BE2C (cell line): ENCODE measurements at regions not wholly inside any gene's neighbourhood (a gene's known extent, or its start where the extent isn't known, plus 50 kb on each side); places are given as distances from the start of the nearest gene placed in this dataset.

ENCODE experiments used
- DNase-seq: peaks from one replicate; pipeline ENCODE4 v3.0.0-alpha.2; 2020
- H3K27me3 ChIP-seq: fragments of 250-450 bp; sonication (Bioruptor Pico); 2 replicates; pipeline ENCODE4 v1.5.1; 2020; ENCODE audit warnings: mild to moderate bottlenecking
- H3K36me3 ChIP-seq: fragments of 250-450 bp; sonication (Bioruptor Pico); 2 replicates; pipeline ENCODE4 v1.5.1; 2020; ENCODE audit warnings: mild to moderate bottlenecking
- H3K4me1 ChIP-seq: fragments of 250-450 bp; sonication (Bioruptor Pico); 2 replicates; pipeline ENCODE4 v1.5.1; 2020
- H3K4me3 ChIP-seq: 2 replicates; pipeline ENCODE4 v1.5.1; 2011; ENCODE audit warnings: low read depth, low read length
- H3K9me3 ChIP-seq: fragments of 250-450 bp; sonication (Bioruptor Pico); 2 replicates; pipeline ENCODE4 v1.5.1; 2020
- CTCF ChIP-seq: IDR thresholded peaks from 2 replicates; pipeline ENCODE4 v1.5.1; 2012; ENCODE audit warnings: mild to moderate bottlenecking, low read depth, low read length

GRCh38 chr16:85998171-85998867 lies 99.4 kb downstream of the IRF8 start:
- no peaks in the 10 kb centered on the region for H3K36me3 ChIP-seq
- no peaks in the 10 kb centered on the region for H3K4me1 ChIP-seq
- DNase-seq: no peak
- H3K27me3 ChIP-seq: peaks cover 46% of the 10 kb centered on the region
- no peak for TF ChIP-seq CTCF
- H3K4me3 ChIP-seq: no peak overlapping the region
- no peaks in the 10 kb centered on the region for H3K9me3 ChIP-seq

GRCh38 chr16:85998868-85999729 lies 100.1 kb downstream of the IRF8 start:
- peaks cover 46% of the 10 kb centered on the region for H3K27me3 ChIP-seq
- no peaks in the 10 kb centered on the region for H3K4me1 ChIP-seq
- no peak overlapping the region for H3K4me3 ChIP-seq
- no peak for DNase-seq
- TF ChIP-seq CTCF: no peak
- no peaks in the 10 kb centered on the region for H3K36me3 ChIP-seq
- H3K9me3 ChIP-seq: no peaks in the 10 kb centered on the region

GRCh38 chr16:85999778-86000177 lies 100.8 kb downstream of the IRF8 start:
- Histone ChIP-seq H3K27me3 (peaks cover 46% of the 10 kb centered on the region), H3K36me3 (no peaks in the 10 kb centered on the region), H3K4me1 (no peaks in the 10 kb centered on the region), H3K9me3 (no peaks in the 10 kb centered on the region), H3K4me3 (no peak overlapping the region)
- DNase-seq: no peak
- TF ChIP-seq CTCF: no peak

GRCh38 chr16:86002178-86002900 lies 103.4 kb downstream of the IRF8 start:
- H3K4me1 ChIP-seq: no peaks in the 10 kb centered on the region
- TF ChIP-seq CTCF: no peak
- no peak for DNase-seq
- H3K36me3 ChIP-seq: no peaks in the 10 kb centered on the region
- no peaks in the 10 kb centered on the region for H3K9me3 ChIP-seq
- H3K4me3 ChIP-seq: no peak overlapping the region
- peaks cover 49% of the 10 kb centered on the region for H3K27me3 ChIP-seq

GRCh38 chr16:86007524-86007923 lies 108.6 kb downstream of the IRF8 start:
- peaks cover 25% of the 10 kb centered on the region for H3K27me3 ChIP-seq
- H3K36me3 ChIP-seq: no peaks in the 10 kb centered on the region
- no peak for TF ChIP-seq CTCF
- DNase-seq: no peak
- no peaks in the 10 kb centered on the region for H3K4me1 ChIP-seq
- H3K4me3 ChIP-seq: no peak overlapping the region
- no peaks in the 10 kb centered on the region for H3K9me3 ChIP-seq
